ENCODE measurements at regions not wholly inside any gene's neighbourhood (a gene's known extent, or its start where the extent isn't known, plus 50 kb on each side); places are given as distances from the start of the nearest gene placed in this dataset.
"Not testable (repeated sequence)": the region's sequence is repeated elsewhere in the genome, so short reads cannot be mapped to it uniquely, and the experiment has no call there.

DNA sequence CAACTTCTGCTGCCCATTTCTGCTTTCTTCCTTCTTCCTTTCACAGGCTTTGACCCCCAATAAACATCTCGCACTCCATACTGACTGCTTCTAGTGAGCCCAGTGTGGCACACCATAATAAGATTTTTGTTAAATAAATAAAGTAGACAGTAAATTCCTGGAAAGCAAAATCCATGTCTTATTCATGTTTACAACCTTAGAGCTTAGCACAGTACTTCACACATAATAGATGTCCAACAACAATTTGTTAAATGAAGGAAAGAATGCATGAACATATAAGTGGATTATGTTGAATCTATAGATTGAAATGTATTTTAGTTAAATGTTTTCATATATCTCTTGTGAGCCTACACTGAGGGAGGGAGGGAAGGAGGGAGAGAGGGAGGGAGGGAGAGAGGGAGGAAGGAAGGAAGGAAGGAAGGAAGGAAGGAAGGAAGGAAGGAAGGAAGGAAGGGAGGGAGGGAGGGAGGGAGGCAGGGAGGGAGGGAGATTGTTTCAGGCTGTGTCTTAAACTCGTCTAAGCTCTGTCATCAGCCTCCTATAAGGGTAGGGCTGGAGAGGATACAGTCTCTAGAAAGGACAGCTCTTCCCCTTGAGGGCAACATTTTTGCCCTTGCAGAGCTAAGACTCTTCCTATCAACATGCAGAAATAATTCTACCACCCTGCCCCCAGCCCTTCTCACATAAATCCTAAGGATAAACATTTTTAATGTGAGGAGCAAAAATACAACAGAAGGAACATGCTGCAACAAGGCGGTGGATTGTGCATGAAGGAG lies 168.1 kb downstream of the BARX2 start:
- peaks cover 3 to 6% of the 10 kb centered on the region in 2 donors for H3K27me3 Mint-ChIP-seq
- peaks cover 0 to 2% (median 0%) of the 10 kb centered on the region in 3 donors for H3K36me3 Mint-ChIP-seq
- DNase-seq = no peak
- Histone ChIP-seq H3K36me3 (ENCODE audit: insufficient read depth, low read length) (no peaks in the 10 kb centered on the region), H3K27me3 (ENCODE audit: insufficient read depth, low read length, poor library complexity, severe bottlenecking) (no peaks in the 10 kb centered on the region), H3K27ac (ENCODE audit: low read depth, low read length) (no peak overlapping the region), H3K4me3 (ENCODE audit: low read length) (no peak overlapping the region), H3K4me1 (ENCODE audit: insufficient read depth, low read length) (no peaks in the 10 kb centered on the region), H3K9me3 (ENCODE audit: low read length) (no peaks in the 10 kb centered on the region)
- no peak overlapping the region for H3K4me3 Mint-ChIP-seq
- peaks cover 5 to 9% (median 5%) of the 10 kb centered on the region in 5 donors for H3K9me3 Mint-ChIP-seq
- POLR2A ChIA-PET = no interaction called here
- CTCF ChIA-PET = no interaction called here
- no peak overlapping the region for H3K27ac Mint-ChIP-seq
- H3K4me1 Mint-ChIP-seq = no peaks in the 10 kb centered on the region

DNA sequence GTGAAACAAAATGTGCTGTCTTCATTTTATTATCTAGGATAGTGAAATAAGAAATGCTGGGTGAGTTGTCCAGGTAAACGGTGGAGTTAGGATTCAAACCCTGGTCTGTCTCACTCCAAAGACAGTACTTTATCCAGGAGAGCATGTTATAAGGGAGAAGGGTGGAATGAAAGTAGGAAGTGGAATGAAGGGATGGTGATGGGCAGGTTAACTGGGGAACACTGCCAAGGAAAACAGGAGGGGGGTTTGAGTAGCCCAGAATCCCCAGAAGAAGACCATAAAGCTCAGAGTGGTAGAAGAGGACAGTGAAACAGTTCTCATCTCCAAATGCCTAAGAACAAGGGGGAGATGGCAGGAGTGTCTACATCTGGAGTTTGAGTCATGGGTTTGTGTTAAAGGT lies 169.0 kb downstream of the BARX2 start:
- Histone ChIP-seq H3K27ac (ENCODE audit: low read depth, low read length) (no peak overlapping the region), H3K36me3 (ENCODE audit: insufficient read depth, low read length) (no peaks in the 10 kb centered on the region), H3K27me3 (ENCODE audit: insufficient read depth, low read length, poor library complexity, severe bottlenecking) (no peaks in the 10 kb centered on the region), H3K4me3 (ENCODE audit: low read length) (no peak overlapping the region), H3K9me3 (ENCODE audit: low read length) (no peaks in the 10 kb centered on the region), H3K4me1 (ENCODE audit: insufficient read depth, low read length) (no peaks in the 10 kb centered on the region)
- ChIA-PET CTCF (no interaction called here), POLR2A (no interaction called here)
- Mint-ChIP-seq H3K4me1 (no peaks in the 10 kb centered on the region), H3K4me3 (no peak overlapping the region), H3K27me3 (peaks cover 3 to 6% of the 10 kb centered on the region in 2 donors), H3K9me3 (peaks cover 5 to 10% (median 5%) of the 10 kb centered on the region in 5 donors), H3K27ac (no peak overlapping the region), H3K36me3 (peaks cover 0 to 2% (median 0%) of the 10 kb centered on the region in 3 donors)
- no peak for DNase-seq

DNA sequence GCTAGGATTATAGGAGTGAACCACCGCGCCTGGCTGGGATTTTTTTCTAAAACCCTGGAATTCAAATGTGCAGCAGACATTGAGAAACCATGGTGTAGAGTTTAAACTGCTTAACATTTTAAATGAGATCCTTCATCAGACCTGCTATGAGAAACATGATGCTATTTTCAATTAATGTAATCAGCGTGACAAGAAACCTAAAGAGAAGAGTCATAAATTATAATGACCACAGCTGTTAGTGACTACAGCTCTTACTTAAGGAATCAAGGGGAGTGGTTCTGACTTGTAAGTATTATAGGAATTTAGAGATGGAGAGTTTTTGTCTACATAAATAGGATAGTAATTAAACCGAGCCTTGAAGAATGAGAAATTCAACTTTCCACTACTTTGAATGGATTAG lies 170.6 kb downstream of the BARX2 start:
- Mint-ChIP-seq H3K4me3 (no peak overlapping the region), H3K27ac (no peak overlapping the region), H3K27me3 (peaks cover 3 to 6% of the 10 kb centered on the region in 2 donors), H3K9me3 (peaks cover 2 to 18% (median 5%) of the 10 kb centered on the region in 5 donors), H3K4me1 (no peaks in the 10 kb centered on the region), H3K36me3 (peaks cover 0 to 2% (median 0%) of the 10 kb centered on the region in 3 donors)
- Histone ChIP-seq H3K27ac (ENCODE audit: low read depth, low read length) (no peak overlapping the region), H3K36me3 (ENCODE audit: insufficient read depth, low read length) (no peaks in the 10 kb centered on the region), H3K27me3 (ENCODE audit: insufficient read depth, low read length, poor library complexity, severe bottlenecking) (no peaks in the 10 kb centered on the region), H3K4me3 (ENCODE audit: low read length) (no peak overlapping the region), H3K4me1 (ENCODE audit: insufficient read depth, low read length) (no peaks in the 10 kb centered on the region), H3K9me3 (ENCODE audit: low read length) (no peaks in the 10 kb centered on the region)
- CTCF ChIA-PET = no interaction called here
- no peak for DNase-seq
- POLR2A ChIA-PET = no interaction called here

DNA sequence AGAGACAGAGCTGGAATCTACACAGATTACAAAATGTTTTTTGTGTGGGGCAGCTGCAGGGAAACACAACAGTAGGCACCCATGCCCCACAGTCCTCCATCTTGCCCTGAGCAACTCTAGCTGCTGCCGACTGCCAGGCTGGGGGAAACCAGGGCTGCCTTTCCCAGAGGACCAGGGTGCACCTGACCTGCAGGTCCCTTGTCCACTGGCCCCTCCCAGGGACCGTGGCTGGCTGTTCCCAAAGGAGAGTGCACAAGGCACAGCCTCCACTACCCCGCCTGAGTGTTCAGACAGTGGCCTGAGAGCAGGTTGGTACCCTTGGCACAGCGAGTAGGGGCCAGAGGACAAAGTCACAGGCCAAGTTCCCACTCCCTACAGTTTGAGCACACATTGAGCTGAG lies 181.8 kb downstream of the BARX2 start:
- H3K4me3 ChIP-seq (ENCODE audit: low read length) = no peak overlapping the region
- no peak overlapping the region for H3K4me3 Mint-ChIP-seq
- H3K36me3 Mint-ChIP-seq = no peaks in the 10 kb centered on the region
- no peaks in the 10 kb centered on the region for H3K4me1 Mint-ChIP-seq
- H3K27me3 Mint-ChIP-seq = no peaks in the 10 kb centered on the region
- H3K27ac ChIP-seq (ENCODE audit: low read depth, low read length) = no peak overlapping the region
- no peaks in the 10 kb centered on the region for H3K4me1 ChIP-seq (ENCODE audit: insufficient read depth, low read length)
- ChIA-PET CTCF (no interaction called here), POLR2A (no interaction called here)
- no peaks in the 10 kb centered on the region for H3K36me3 ChIP-seq (ENCODE audit: insufficient read depth, low read length)
- DNase-seq = no peak
- H3K9me3 ChIP-seq (ENCODE audit: low read length) = no peaks in the 10 kb centered on the region
- no peak overlapping the region for H3K27ac Mint-ChIP-seq
- H3K27me3 ChIP-seq (ENCODE audit: insufficient read depth, low read length, poor library complexity, severe bottlenecking) = no peaks in the 10 kb centered on the region
- peaks cover 0 to 6% (median 3%) of the 10 kb centered on the region in 5 donors for H3K9me3 Mint-ChIP-seq

DNA sequence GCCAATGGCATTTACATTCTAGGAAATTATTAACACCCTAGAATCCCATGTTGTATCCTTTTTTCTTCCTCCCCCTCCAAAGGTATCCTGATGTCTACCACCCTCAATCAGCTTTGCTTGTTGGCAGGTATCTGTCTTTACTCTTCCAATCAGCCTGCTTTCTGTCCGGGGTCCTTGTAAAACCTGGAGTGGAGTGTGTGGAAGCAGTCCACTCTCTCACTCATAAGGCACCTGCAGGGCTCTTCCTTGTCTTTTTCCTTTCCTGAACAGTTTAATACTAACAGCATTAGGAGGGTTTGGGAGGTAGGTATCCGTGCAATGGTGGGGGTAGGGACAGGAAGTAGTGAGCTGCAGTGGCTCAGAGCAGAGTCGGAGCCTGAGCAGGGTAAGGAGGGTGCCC lies 193.4 kb downstream of the BARX2 start:
- peaks cover 0 to 9% (median 6%) of the 10 kb centered on the region in 5 donors for H3K9me3 Mint-ChIP-seq
- no peaks in the 10 kb centered on the region for H3K36me3 Mint-ChIP-seq
- H3K27ac ChIP-seq (ENCODE audit: low read depth, low read length) = no peak overlapping the region
- H3K4me3 Mint-ChIP-seq = no peak overlapping the region
- no peak overlapping the region for H3K27ac Mint-ChIP-seq
- H3K4me3 ChIP-seq (ENCODE audit: low read length) = no peak overlapping the region
- H3K4me1 Mint-ChIP-seq = no peaks in the 10 kb centered on the region
- H3K36me3 ChIP-seq (ENCODE audit: insufficient read depth, low read length) = no peaks in the 10 kb centered on the region
- H3K27me3 Mint-ChIP-seq = no peaks in the 10 kb centered on the region
- ChIA-PET CTCF (no interaction called here), POLR2A (no interaction called here)
- no peak for DNase-seq
- H3K9me3 ChIP-seq (ENCODE audit: low read length) = no peaks in the 10 kb centered on the region
- H3K27me3 ChIP-seq (ENCODE audit: insufficient read depth, low read length, poor library complexity, severe bottlenecking) = no peaks in the 10 kb centered on the region
- no peaks in the 10 kb centered on the region for H3K4me1 ChIP-seq (ENCODE audit: insufficient read depth, low read length)

DNA sequence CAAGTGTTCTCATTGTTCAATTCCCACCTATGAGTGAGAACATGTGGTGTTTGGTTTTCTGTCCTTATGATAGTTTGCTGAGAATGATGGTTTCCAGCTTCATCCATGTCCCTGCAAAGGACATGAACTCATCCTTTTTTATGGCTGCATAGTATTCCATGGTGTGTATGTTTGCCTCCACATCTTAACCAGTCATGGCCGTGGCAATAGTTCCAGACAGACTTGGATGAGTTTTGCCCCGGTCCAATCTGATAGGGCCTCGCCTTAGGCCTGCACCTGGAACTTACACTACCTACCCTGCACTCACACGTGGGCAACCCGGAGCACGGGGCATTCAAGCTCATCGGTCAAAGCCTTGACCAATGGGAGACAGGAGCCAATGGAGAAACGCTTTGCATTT lies 197.0 kb downstream of the BARX2 start:
- peaks cover 2 to 14% (median 8%) of the 10 kb centered on the region in 5 donors for H3K9me3 Mint-ChIP-seq
- H3K36me3 ChIP-seq (ENCODE audit: insufficient read depth, low read length); H3K4me3 ChIP-seq (ENCODE audit: low read length); H3K27ac ChIP-seq (ENCODE audit: low read depth, low read length); H3K36me3 Mint-ChIP-seq; H3K4me1 Mint-ChIP-seq; H3K9me3 ChIP-seq (ENCODE audit: low read length); DNase-seq; H3K4me3 Mint-ChIP-seq; POLR2A ChIA-PET; CTCF ChIA-PET; H3K27me3 Mint-ChIP-seq; H3K27ac Mint-ChIP-seq; H3K27me3 ChIP-seq (ENCODE audit: insufficient read depth, low read length, poor library complexity, severe bottlenecking); H3K4me1 ChIP-seq (ENCODE audit: insufficient read depth, low read length): not testable (repeated sequence)

DNA sequence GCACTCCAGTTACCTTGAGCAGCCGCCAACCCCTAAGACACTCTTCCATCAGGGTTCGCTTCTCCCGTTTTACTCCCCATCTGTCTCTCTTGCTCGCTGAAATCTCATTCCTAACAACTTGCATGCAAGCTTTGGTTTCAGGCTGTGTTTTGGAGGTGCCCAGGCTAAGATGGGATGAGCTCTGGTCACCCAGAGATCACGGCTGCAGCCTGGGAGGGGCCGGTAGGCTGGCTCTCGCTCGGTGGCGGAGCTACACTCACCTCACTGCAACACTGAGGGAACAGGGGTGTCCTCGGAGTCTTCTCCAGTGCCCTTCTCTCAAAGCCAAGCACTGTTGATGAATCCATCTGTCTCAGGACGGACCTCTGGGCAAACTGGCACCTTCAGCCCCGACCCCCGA lies 197.5 kb downstream of the BARX2 start:
- H3K4me3 Mint-ChIP-seq = no peak overlapping the region
- H3K27ac Mint-ChIP-seq = no peak overlapping the region
- Histone ChIP-seq H3K27me3 (ENCODE audit: insufficient read depth, low read length, poor library complexity, severe bottlenecking) (no peaks in the 10 kb centered on the region), H3K27ac (ENCODE audit: low read depth, low read length) (no peak overlapping the region), H3K9me3 (ENCODE audit: low read length) (no peaks in the 10 kb centered on the region), H3K4me3 (ENCODE audit: low read length) (no peak overlapping the region), H3K36me3 (ENCODE audit: insufficient read depth, low read length) (no peaks in the 10 kb centered on the region), H3K4me1 (ENCODE audit: insufficient read depth, low read length) (no peaks in the 10 kb centered on the region)
- no peaks in the 10 kb centered on the region for H3K4me1 Mint-ChIP-seq
- DNase-seq = no peak
- peaks cover 2 to 14% (median 8%) of the 10 kb centered on the region in 5 donors for H3K9me3 Mint-ChIP-seq
- no peaks in the 10 kb centered on the region for H3K36me3 Mint-ChIP-seq
- POLR2A ChIA-PET = no interaction called here
- CTCF ChIA-PET = no interaction called here
- no peaks in the 10 kb centered on the region for H3K27me3 Mint-ChIP-seq

DNA sequence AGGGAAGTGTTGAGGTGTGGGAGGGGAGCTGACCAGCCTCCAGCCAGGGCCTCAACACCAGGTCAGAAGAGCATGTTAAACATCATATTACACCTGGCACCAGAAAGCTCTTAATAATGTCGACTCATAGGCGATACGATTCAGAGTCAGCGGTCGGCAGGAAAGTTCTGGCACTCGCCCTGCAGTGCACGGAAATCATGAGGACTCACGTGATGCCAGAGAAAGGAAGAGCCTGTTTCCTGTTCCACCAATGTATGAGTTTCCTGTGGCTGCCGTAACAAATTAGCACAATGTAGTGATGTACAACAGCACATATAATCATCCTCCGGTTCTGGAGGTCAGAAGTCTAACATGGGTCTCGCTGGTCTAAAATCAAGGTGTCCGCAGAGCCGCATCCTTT lies 198.8 kb downstream of the BARX2 start:
- Mint-ChIP-seq H3K27me3 (peaks cover 0 to 2% of the 10 kb centered on the region in 2 donors), H3K27ac (no peak overlapping the region), H3K9me3 (peaks cover 4 to 14% (median 8%) of the 10 kb centered on the region in 5 donors), H3K4me1 (no peaks in the 10 kb centered on the region), H3K4me3 (no peak overlapping the region), H3K36me3 (no peaks in the 10 kb centered on the region)
- Histone ChIP-seq H3K27me3 (ENCODE audit: insufficient read depth, low read length, poor library complexity, severe bottlenecking) (no peaks in the 10 kb centered on the region), H3K4me3 (ENCODE audit: low read length) (no peak overlapping the region), H3K4me1 (ENCODE audit: insufficient read depth, low read length) (no peaks in the 10 kb centered on the region), H3K36me3 (ENCODE audit: insufficient read depth, low read length) (no peaks in the 10 kb centered on the region), H3K9me3 (ENCODE audit: low read length) (no peaks in the 10 kb centered on the region), H3K27ac (ENCODE audit: low read depth, low read length) (no peak overlapping the region)
- POLR2A ChIA-PET = no interaction called here
- CTCF ChIA-PET = no interaction called here
- no peak for DNase-seq

Measured in CD8-positive, alpha-beta memory T cell (primary cell).